ENCODE measurements at regions not wholly inside any gene's neighbourhood (a gene's known extent, or its start where the extent isn't known, plus 50 kb on each side); places are given as distances from the start of the nearest gene placed in this dataset.

- WGBS, 2 donors = 92 to 93% methylated on average over 10 of the region's 10 CpGs
- intact Hi-C loops (cut with DNase I) = no loop called here
- Histone ChIP-seq H3K36me3 (no peaks in the 10 kb centered on the region), H3K27me3 (peaks cover 0 to 76% (median 62%) of the 10 kb centered on the region in 7 donors), H3K9me3 (no peaks in the 10 kb centered on the region), H3K4me3 (no peak overlapping the region), H3K4me1 (peaks cover 0 to 8% (median 0%) of the 10 kb centered on the region in 9 donors), H3K27ac (no peak overlapping the region)
- ATAC-seq (no peak), DNase-seq (no peak)
- TF ChIP-seq CTCF (IDR thresholded peaks at IDR 0.05) = no peak
These were observed 150.7 kb downstream of the IRF8 start for GRCh38 chr16:86049641-86050040.

GRCh38 chr16:86050111-86050510 is 151.1 kb downstream of the IRF8 start:
- Histone ChIP-seq H3K27ac (no peak overlapping the region), H3K27me3 (peaks cover 0 to 72% (median 62%) of the 10 kb centered on the region in 7 donors), H3K9me3 (no peaks in the 10 kb centered on the region), H3K36me3 (no peaks in the 10 kb centered on the region), H3K4me1 (peaks cover 0 to 8% (median 0%) of the 10 kb centered on the region in 9 donors), H3K4me3 (no peak overlapping the region)
- intact Hi-C loops (cut with DNase I) = no loop called here
- TF ChIP-seq CTCF (IDR thresholded peaks at IDR 0.05) = no peak
- no peak for ATAC-seq
- DNase-seq = no peak
- WGBS, 2 donors = 86 to 90% methylated on average over 8 of the region's 8 CpGs

GRCh38 chr16:86050591-86051367 is 151.8 kb downstream of the IRF8 start:
- intact Hi-C loops (cut with DNase I) = no loop called here
- no peak overlapping the region for H3K4me3 ChIP-seq
- DNase-seq (no peak), ATAC-seq (peak in 1 of 8 donors; percentile 10)
- TF ChIP-seq CTCF (IDR thresholded peaks at IDR 0.05) = no peak
- H3K4me1 ChIP-seq = peaks cover 0 to 8% (median 0%) of the 10 kb centered on the region in 9 donors
- peaks cover 0 to 68% (median 62%) of the 10 kb centered on the region in 7 donors for H3K27me3 ChIP-seq
- H3K9me3 ChIP-seq = no peaks in the 10 kb centered on the region
- H3K36me3 ChIP-seq = no peaks in the 10 kb centered on the region
- no peak overlapping the region for H3K27ac ChIP-seq
- 79% methylated on average over 18 of the region's 18 CpGs for WGBS, 2 donors

- WGBS, 2 donors = 53 to 57% methylated on average over 20 of the region's 20 CpGs
- Histone ChIP-seq H3K36me3 (no peaks in the 10 kb centered on the region), H3K27me3 (peaks cover 0 to 63% (median 56%) of the 10 kb centered on the region in 7 donors), H3K4me1 (peaks cover 0 to 8% (median 0%) of the 10 kb centered on the region in 9 donors), H3K4me3 (no peak overlapping the region), H3K9me3 (no peaks in the 10 kb centered on the region), H3K27ac (peak overlapping the region in 1 of 10 donors; percentile 16)
- ATAC-seq (peak in 6 of 8 donors; percentile 28 to 76 (median 42)), DNase-seq (no peak)
- intact Hi-C loops (cut with DNase I) = no loop called here
- TF ChIP-seq CTCF (IDR thresholded peaks at IDR 0.05) = no peak
These were observed 152.6 kb downstream of the IRF8 start for GRCh38 chr16:86051368-86052114.

All from heart right ventricle (tissue), 16 donors.